ENCODE measurements at regions not wholly inside any gene's neighbourhood (a gene's known extent, or its start where the extent isn't known, plus 50 kb on each side); places are given as distances from the start of the nearest gene placed in this dataset.

- no peak for TF ChIP-seq CTCF (conservative IDR thresholded peaks at IDR 0.05; ENCODE audit: low read depth, low read length)
- no peak for DNase-seq (ENCODE audit: low read depth)
- no peak overlapping the region for H3K4me3 ChIP-seq (ENCODE audit: low read depth, low read length)
Observed at GRCh38 chr6:41437604-41438003, 102.2 kb downstream of the NCR2 start.

GRCh38 chr6:41438746-41439145, 103.3 kb downstream of the NCR2 start:
- no peak for TF ChIP-seq CTCF (conservative IDR thresholded peaks at IDR 0.05; ENCODE audit: low read depth, low read length)
- no peak overlapping the region for H3K4me3 ChIP-seq (ENCODE audit: low read depth, low read length)
- DNase-seq (ENCODE audit: low read depth), result no peak

- no peak for TF ChIP-seq CTCF (conservative IDR thresholded peaks at IDR 0.05; ENCODE audit: low read depth, low read length)
Observed at GRCh38 chr6:41439524-41440418, 104.4 kb downstream of the NCR2 start.

GRCh38 chr6:41440958-41441357, 105.2 kb upstream of the FOXP4 start:
- H3K4me3 ChIP-seq (ENCODE audit: low read depth, low read length), result no peak overlapping the region
- DNase-seq (ENCODE audit: low read depth), result no peak
- no peak for TF ChIP-seq CTCF (conservative IDR thresholded peaks at IDR 0.05; ENCODE audit: low read depth, low read length)

More at GRCh38 chr6:41439524-41440418, 104.4 kb downstream of the NCR2 start:
- DNase-seq (ENCODE audit: low read depth), result no peak
- H3K4me3 ChIP-seq (ENCODE audit: low read depth, low read length), result no peak overlapping the region

GRCh38 chr6:41441598-41442351, 104.4 kb upstream of the FOXP4 start:
- no peak overlapping the region for H3K4me3 ChIP-seq (ENCODE audit: low read depth, low read length)
- DNase-seq (ENCODE audit: low read depth), result no peak
- no peak for TF ChIP-seq CTCF (conservative IDR thresholded peaks at IDR 0.05; ENCODE audit: low read depth, low read length)

- TF ChIP-seq CTCF (conservative IDR thresholded peaks at IDR 0.05; ENCODE audit: low read depth, low read length), result no peak
- no peak overlapping the region for H3K4me3 ChIP-seq (ENCODE audit: low read depth, low read length)
Observed at GRCh38 chr6:41442352-41442672, 103.9 kb upstream of the FOXP4 start.

More at GRCh38 chr6:41442352-41442672, 103.9 kb upstream of the FOXP4 start:
- no peak for DNase-seq (ENCODE audit: low read depth)
